ENCODE measurements at regions not wholly inside any gene's neighbourhood (a gene's known extent, or its start where the extent isn't known, plus 50 kb on each side); places are given as distances from the start of the nearest gene placed in this dataset.

- no peaks in the 10 kb centered on the region for H3K36me3 ChIP-seq (ENCODE audit: control insufficient read depth in 2 of 2, insufficient read depth in 1 of 2, low read length in 2 of 2)
- no peak overlapping the region for H3K4me3 ChIP-seq (ENCODE audit: low read depth, low read length)
- ChIA-PET CTCF (interaction anchor here (1.0 kb wide), 1 partner anchor 150 kb away, joined by 5 read pairs; no protein-coding TSS in a partner anchor), POLR2A (no interaction called here)
- no peak overlapping the region for H3K27ac ChIP-seq (ENCODE audit: extremely low read depth, low read depth, low read length)
- H3K9me3 ChIP-seq (ENCODE audit: control insufficient read depth, insufficient read depth, low read depth, low read length) = no peaks in the 10 kb centered on the region
- TF ChIP-seq ZNF76 (tag by site-specific recombination; IDR thresholded peaks at IDR 0.05; ENCODE audit: borderline replicate concordance, low read depth) = no peak
- no peak for TF ChIP-seq ZBTB11 (tag by site-specific recombination; conservative IDR thresholded peaks at IDR 0.05; ENCODE audit: low read depth)
- TF ChIP-seq GLI2 (tag by site-specific recombination; IDR thresholded peaks at IDR 0.05; ENCODE audit: borderline replicate concordance, low read depth) = no peak
- H3K4me1 ChIP-seq (ENCODE audit: control insufficient read depth, insufficient read depth, low read length) = peaks cover 6% of the 10 kb centered on the region; the same call in 1 of the 2 replicates
These were observed 99.6 kb downstream of the LURAP1L start for GRCh38 chr9:12874395-12874794.

- ChIA-PET POLR2A (no interaction called here), CTCF (interaction anchor here (1.0 kb wide), 1 partner anchor 151 kb away, joined by 5 read pairs; no protein-coding TSS in a partner anchor)
- Histone ChIP-seq H3K4me1 (ENCODE audit: control insufficient read depth, insufficient read depth, low read length) (peaks cover 10% of the 10 kb centered on the region), H3K4me3 (ENCODE audit: low read depth, low read length) (no peak overlapping the region), H3K9me3 (ENCODE audit: control insufficient read depth, insufficient read depth, low read depth, low read length) (no peaks in the 10 kb centered on the region), H3K36me3 (ENCODE audit: control insufficient read depth in 2 of 2, insufficient read depth in 1 of 2, low read length in 2 of 2) (no peaks in the 10 kb centered on the region), H3K27ac (ENCODE audit: extremely low read depth, low read depth, low read length) (no peak overlapping the region)
- no peak for TF ChIP-seq ZNF645 (tag by site-specific recombination; IDR thresholded peaks at IDR 0.05)
- no peak for TF ChIP-seq ZNF510 (tag by site-specific recombination; IDR thresholded peaks at IDR 0.05; ENCODE audit: insufficient replicate concordance)
- no peak for TF ChIP-seq ZNF140 (tag by site-specific recombination; IDR thresholded peaks at IDR 0.05)
- TF ChIP-seq GLIS1 (tag by site-specific recombination; IDR thresholded peaks at IDR 0.05) = no peak
- TF ChIP-seq ZNF16 (tag by site-specific recombination; IDR thresholded peaks at IDR 0.05; ENCODE audit: low read depth) = no peak
- no peak for TF ChIP-seq ZNF677 (tag by site-specific recombination; IDR thresholded peaks at IDR 0.05)
- TF ChIP-seq SALL2 (tag by site-specific recombination; IDR thresholded peaks at IDR 0.05; ENCODE audit: borderline replicate concordance) = no peak
- no peak for TF ChIP-seq ZNF530 (tag by site-specific recombination; IDR thresholded peaks at IDR 0.05; ENCODE audit: low read depth)
- no peak for TF ChIP-seq ZNF366 (tag by site-specific recombination; conservative IDR thresholded peaks at IDR 0.05)
- no peak for TF ChIP-seq ZNF341 (tag by site-specific recombination; IDR thresholded peaks at IDR 0.05; ENCODE audit: low read depth)
- TF ChIP-seq GLI4 (tag by site-specific recombination; IDR thresholded peaks at IDR 0.05) = no peak
- no peak for TF ChIP-seq KLF10 (tag by site-specific recombination; IDR thresholded peaks at IDR 0.05)
- no peak for TF ChIP-seq PRDM10 (tag by site-specific recombination; IDR thresholded peaks at IDR 0.05)
- no peak for TF ChIP-seq HIC1 (tag by site-specific recombination; IDR thresholded peaks at IDR 0.05)
- TF ChIP-seq MEIS1 (CRISPR knock-in tag; IDR thresholded peaks at IDR 0.05; ENCODE audit: borderline replicate concordance) = no peak
These were observed 100.4 kb downstream of the LURAP1L start for GRCh38 chr9:12875191-12875590.
